Activated naive CD8-positive, alpha-beta T cell (primary cell): ENCODE measurements at regions not wholly inside any gene's neighbourhood (a gene's known extent, or its start where the extent isn't known, plus 50 kb on each side); places are given as distances from the start of the nearest gene placed in this dataset.
"Not testable (repeated sequence)": the region's sequence is repeated elsewhere in the genome, so short reads cannot be mapped to it uniquely, and the experiment has no call there.

Experiments used
- H3K27ac Mint-ChIP-seq: one replicate; pipeline ENCODE4 v1.8.0; 2021; ENCODE audit warnings: mixed read lengths
- H3K27me3 Mint-ChIP-seq: one replicate; pipeline ENCODE4 v1.8.0; 2021; ENCODE audit warnings: mixed read lengths
- H3K36me3 Mint-ChIP-seq: one replicate; pipeline ENCODE4 v1.8.0; 2021; ENCODE audit warnings: mixed read lengths
- H3K4me1 Mint-ChIP-seq: one replicate; pipeline ENCODE4 v1.8.0; 2021; ENCODE audit warnings: low read depth, mixed read lengths
- H3K4me3 Mint-ChIP-seq: one replicate; pipeline ENCODE4 v1.8.0; 2021; ENCODE audit warnings: mild to moderate bottlenecking, mixed read lengths
- H3K9me3 Mint-ChIP-seq: one replicate; pipeline ENCODE4 v1.8.0; 2021; ENCODE audit warnings: low read depth, mixed read lengths

DNA sequence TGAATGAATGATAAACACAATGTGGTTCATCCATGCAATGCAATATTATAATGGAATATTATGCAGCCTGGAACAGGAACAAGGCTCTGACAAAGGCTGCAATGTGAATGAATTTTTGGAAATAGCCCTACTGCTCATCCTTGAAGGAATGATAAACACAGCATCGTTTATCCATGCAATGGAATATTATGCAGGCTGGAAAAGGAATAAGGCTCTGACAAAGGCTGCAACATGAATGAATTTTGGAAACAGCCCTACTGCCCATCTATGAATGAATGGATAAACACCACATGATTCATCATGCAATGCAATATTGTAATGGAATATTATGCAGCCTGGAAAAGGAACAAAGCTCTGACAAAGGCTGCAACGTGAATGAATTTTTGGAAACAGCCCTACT is 159.4 kb downstream of the CRLF2 start:
- no peaks in the 10 kb centered on the region for H3K4me1 Mint-ChIP-seq
- no peak overlapping the region for H3K27ac Mint-ChIP-seq
- H3K36me3 Mint-ChIP-seq = no peaks in the 10 kb centered on the region
- no peak overlapping the region for H3K4me3 Mint-ChIP-seq
- H3K27me3 Mint-ChIP-seq = no peaks in the 10 kb centered on the region
- no peaks in the 10 kb centered on the region for H3K9me3 Mint-ChIP-seq

DNA sequence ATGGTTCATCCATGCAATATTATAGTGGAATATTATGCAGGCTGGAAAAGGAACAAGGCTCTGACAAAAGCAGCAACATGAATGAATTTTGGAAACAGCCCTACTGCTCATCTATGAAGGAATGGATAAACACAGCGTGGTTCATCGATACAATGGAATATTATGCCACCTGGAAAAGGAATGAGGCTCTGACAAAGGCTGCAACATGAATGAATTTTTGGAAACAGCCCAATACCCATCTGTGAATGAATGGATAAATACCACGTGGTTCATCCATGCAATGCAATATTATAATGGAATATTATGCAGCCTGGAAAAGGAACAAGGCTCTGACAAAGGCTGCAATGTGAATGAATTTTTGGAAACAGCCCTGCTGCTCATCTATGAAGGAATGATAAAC is 160.4 kb downstream of the CRLF2 start:
- Mint-ChIP-seq H3K4me3 (no peak overlapping the region), H3K4me1 (no peaks in the 10 kb centered on the region), H3K36me3 (peaks cover 2% of the 10 kb centered on the region), H3K27ac (no peak overlapping the region), H3K27me3 (peaks cover 2% of the 10 kb centered on the region), H3K9me3 (no peaks in the 10 kb centered on the region)

DNA sequence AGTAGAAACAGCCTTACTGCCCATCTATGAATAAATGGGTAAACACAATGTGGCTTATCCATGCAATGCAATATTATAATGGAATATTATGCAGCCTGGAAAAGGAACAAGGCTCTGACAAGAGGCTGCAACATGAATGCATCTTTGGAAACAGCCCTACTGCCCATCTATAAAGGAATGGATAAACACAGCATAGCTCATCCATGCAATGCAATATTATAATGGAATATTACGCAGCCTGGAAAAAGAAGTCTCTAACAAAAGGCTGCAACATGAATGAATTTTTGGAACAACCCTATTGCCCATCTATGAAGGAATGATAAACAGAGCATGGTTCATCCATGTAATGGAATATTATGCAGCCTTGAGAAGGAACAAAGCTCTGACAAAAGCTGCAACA is 161.0 kb downstream of the CRLF2 start:
- no peak overlapping the region for H3K4me3 Mint-ChIP-seq
- no peak overlapping the region for H3K27ac Mint-ChIP-seq
- peaks cover 2% of the 10 kb centered on the region for H3K36me3 Mint-ChIP-seq
- H3K27me3 Mint-ChIP-seq = peaks cover 2% of the 10 kb centered on the region
- H3K9me3 Mint-ChIP-seq = no peaks in the 10 kb centered on the region
- H3K4me1 Mint-ChIP-seq = no peaks in the 10 kb centered on the region

DNA sequence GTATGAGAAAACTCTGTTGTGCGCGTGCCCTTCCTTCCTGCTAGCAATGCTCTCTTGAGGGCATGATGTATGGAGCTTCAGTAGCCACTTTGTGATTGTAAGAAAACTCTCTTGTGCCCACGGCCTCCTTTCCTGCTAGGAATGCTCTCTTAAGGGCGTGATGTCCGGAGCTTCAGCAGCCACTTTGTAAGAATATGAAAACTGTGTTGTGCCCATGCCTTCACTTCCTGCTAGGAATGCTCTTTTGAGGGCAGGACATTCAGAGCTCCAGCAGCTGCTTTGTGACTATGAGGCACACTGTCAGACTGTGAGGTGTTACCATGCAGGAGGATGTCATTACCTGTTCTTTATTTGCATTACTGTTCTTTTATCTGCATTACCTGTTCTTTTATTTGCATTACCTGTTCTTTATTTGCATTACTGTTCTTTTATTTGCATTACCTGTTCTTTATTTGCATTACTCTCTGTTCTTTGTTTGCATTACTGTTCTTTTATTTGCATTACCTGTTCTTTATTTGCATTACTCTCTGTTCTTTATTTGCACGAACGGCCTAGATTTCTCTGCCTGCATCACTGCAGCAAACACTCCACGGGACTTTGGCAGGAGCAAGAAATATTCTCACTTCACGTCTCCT is 166.7 kb downstream of the CRLF2 start:
- Mint-ChIP-seq H3K9me3 (peaks cover 8% of the 10 kb centered on the region), H3K27ac (no peak overlapping the region), H3K27me3 (peaks cover 2% of the 10 kb centered on the region), H3K36me3 (peaks cover 2% of the 10 kb centered on the region), H3K4me3 (no peak overlapping the region), H3K4me1 (no peaks in the 10 kb centered on the region)

DNA sequence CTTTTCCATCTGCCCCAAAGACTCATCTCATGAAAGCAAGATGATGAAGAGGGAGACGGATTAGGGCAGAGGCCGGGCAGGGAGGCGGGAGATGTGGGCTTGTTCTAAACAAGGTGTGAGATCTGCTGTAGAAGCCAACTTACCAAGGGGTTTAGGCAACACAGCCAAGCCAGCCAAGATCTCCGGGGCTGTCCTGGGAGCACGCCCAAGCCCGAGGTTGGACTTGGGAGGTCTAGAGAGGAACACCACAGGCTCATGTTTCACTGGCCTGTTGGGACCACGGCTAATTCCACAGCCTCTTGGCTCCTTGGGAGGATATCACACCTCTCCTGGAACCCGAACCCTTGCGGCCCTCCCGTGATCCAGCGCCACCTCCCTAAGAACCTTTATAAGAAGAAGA is 171.4 kb downstream of the CRLF2 start:
- Mint-ChIP-seq H3K4me1 (no peaks in the 10 kb centered on the region), H3K4me3 (no peak overlapping the region), H3K27me3 (no peaks in the 10 kb centered on the region), H3K9me3 (peaks cover 6% of the 10 kb centered on the region), H3K27ac (no peak overlapping the region), H3K36me3 (no peaks in the 10 kb centered on the region)

DNA sequence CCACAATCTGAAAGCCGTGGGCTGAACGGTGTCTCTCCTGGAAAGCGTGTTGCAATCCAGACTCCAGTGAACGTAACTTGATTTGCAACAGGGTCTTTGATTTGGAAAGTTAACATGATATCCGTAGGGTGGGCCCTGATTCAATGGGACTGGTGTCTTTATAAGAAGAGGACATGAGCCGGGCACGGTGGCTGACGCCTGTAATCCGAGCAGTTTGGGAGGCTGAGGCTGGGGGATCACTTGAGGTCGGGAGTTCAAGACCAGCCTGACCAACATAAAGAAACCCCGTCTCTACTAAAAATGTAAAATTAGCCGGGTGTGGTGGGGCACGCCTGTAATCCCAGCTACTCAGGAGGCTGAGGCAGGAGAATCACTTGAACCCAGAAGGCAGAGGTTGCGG is 176.5 kb downstream of the CRLF2 start:
- not testable (repeated sequence) for H3K27me3 Mint-ChIP-seq, H3K9me3 Mint-ChIP-seq, H3K36me3 Mint-ChIP-seq, H3K4me1 Mint-ChIP-seq, H3K27ac Mint-ChIP-seq, H3K4me3 Mint-ChIP-seq

DNA sequence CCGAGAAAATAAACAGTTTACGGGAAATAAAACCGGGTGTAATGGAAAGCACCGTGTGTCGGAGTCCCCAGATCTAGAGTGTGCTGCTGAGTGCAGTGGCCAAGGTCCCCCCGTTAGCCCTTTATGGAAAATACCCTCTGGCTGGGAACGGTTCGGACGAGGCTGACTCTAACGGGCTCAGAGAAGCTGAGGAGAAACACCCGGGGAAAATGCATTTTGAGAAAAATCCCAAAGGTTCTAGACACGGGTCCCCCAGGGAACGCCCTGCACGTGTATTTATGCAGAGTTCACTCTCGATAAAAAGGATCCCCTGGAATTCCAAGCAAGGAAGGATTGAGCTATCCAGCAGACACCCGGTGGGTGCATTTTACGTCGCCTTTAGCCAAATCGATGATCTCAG is 177.2 kb downstream of the CRLF2 start:
- Mint-ChIP-seq H3K4me1 (no peaks in the 10 kb centered on the region), H3K9me3 (no peaks in the 10 kb centered on the region), H3K36me3 (no peaks in the 10 kb centered on the region), H3K27ac (no peak overlapping the region), H3K4me3 (no peak overlapping the region), H3K27me3 (no peaks in the 10 kb centered on the region)

DNA sequence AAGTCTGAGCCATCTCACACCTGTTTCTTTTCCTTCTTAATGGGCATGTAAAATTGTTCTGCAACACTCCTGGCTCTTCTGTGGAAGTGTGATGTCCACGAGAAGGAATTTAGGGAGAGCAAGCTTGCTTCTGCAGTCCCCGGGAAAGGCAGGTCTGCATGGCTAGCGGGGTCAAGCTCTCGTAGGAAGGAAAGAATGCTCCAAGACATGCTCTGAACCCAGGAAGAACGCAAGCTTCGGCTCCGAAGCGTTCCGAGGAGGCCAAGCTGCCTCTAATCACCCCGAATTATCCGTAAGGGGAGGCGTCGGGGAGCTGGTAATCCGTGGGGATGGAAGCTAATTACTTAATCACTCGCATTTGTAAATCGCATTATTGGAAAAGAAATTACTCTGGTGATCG is 177.7 kb downstream of the CRLF2 start:
- H3K36me3 Mint-ChIP-seq = no peaks in the 10 kb centered on the region
- H3K9me3 Mint-ChIP-seq = no peaks in the 10 kb centered on the region
- no peak overlapping the region for H3K27ac Mint-ChIP-seq
- no peaks in the 10 kb centered on the region for H3K4me1 Mint-ChIP-seq
- no peak overlapping the region for H3K4me3 Mint-ChIP-seq
- H3K27me3 Mint-ChIP-seq = no peaks in the 10 kb centered on the region

DNA sequence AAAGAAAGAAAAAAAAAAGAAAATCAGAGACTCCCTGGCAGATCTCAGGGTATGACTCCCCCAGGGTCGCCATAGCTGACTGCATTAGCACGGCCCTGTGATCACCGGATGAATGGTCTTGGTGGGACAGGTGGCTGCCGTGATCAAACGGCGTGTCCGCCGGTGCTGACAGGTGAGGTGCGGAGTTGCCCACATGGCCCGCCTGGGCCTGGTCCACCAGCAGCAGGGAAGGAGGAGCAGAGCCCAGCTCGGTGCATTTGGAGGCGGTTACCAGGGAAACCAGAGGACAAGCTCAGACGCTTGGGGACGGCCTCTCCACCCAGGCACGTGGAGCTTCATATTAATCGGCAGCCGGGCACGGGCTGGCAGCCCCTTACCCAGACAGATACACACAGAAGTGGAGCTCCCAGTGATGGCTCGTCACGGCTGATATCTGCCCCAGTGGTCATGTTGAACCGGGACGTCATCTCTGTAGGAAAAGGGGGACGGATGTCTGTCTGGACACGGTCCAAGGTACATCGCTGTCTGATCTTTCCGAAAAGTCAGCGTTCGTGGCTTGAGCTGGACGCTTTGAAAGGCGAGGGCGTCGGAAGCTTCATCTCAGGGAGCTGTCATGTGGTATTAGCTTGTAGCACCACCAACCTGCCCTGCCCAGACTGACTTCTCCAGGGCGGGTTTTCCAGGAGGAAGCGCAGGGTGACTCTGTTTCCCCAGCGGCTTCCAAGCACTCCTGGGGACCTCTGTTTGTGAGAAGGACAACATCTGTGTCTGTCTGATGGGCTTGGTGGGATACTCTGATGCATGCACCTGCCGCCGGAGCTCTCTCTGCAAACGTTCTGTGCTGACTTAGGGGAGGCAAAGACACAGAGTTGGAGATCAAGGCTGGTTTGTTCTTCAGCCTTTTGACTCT is 180.7 kb downstream of the CRLF2 start:
- Mint-ChIP-seq H3K27ac (no peak overlapping the region), H3K36me3 (no peaks in the 10 kb centered on the region), H3K9me3 (no peaks in the 10 kb centered on the region), H3K4me3 (no peak overlapping the region), H3K4me1 (peaks cover 15% of the 10 kb centered on the region), H3K27me3 (no peaks in the 10 kb centered on the region)

DNA sequence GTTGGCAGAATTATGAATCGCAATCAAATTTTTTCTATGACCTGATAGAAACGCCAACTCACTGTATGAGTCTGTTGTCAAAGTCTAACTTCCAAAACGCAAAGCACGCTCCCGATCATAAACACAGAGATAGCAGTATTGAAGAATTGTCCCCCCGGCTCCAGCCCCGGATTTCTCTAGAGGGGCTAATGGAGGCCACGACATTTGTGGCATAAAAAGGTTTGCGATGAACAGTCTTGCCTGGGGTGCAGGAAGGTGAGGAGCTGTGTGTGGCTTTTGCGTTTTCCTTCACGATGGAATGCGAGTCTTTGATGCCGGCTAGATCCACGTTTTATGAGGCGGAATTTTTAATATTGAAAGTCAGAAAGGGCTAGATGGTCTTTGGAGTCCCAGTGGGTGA is 183.0 kb downstream of the CRLF2 start:
- Mint-ChIP-seq H3K4me1 (peaks cover 22% of the 10 kb centered on the region), H3K27ac (no peak overlapping the region), H3K27me3 (no peaks in the 10 kb centered on the region), H3K36me3 (no peaks in the 10 kb centered on the region), H3K9me3 (no peaks in the 10 kb centered on the region), H3K4me3 (no peak overlapping the region)

DNA sequence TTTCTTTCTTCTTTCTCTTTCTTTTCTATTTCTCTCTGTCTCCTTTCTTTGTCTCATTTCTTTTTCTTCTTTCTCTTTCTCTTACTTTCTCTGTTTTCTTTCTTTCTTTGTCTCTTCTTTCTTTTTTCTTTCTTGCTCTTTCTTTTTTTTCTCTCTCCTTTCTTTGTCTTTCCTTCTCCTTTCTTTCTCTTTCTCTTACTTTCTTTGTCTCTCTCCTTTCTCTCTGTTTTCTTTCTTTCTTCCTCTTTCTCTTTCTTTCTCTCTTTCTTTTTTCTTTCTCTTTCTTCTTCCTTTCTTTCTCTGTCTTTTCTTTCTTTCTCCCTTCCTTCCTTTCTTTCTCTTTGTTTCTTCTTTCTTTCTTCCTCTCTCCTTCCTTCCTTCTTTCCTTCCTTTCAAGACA is 184.8 kb downstream of the CRLF2 start:
- peak overlapping the region; percentile 22 for H3K27ac Mint-ChIP-seq
- no peaks in the 10 kb centered on the region for H3K36me3 Mint-ChIP-seq
- H3K27me3 Mint-ChIP-seq = no peaks in the 10 kb centered on the region
- peaks cover 22% of the 10 kb centered on the region for H3K4me1 Mint-ChIP-seq
- no peaks in the 10 kb centered on the region for H3K9me3 Mint-ChIP-seq
- H3K4me3 Mint-ChIP-seq = peak overlapping the region; percentile 81

DNA sequence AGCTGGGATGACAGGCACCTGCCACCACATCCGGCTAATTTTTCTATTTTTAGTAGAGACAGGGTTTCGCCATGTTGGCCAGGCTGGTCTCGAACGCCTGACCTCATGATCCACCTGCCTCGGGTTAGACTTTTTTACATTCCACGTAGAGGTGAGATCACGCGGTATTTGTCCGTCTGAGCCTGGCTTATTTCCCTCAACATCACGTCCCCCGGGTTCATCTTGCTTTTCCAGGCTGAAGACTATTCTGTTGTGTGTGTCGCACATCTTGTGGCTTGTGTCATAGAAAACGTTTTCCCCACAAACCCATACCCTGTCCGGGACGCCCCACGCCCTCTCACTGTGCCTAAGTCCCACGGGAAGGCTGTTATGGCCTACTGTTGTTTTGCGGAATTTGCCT is 185.3 kb downstream of the CRLF2 start:
- peak overlapping the region; percentile 81 for H3K4me3 Mint-ChIP-seq
- no peaks in the 10 kb centered on the region for H3K27me3 Mint-ChIP-seq
- H3K27ac Mint-ChIP-seq = peak overlapping the region; percentile 22
- H3K36me3 Mint-ChIP-seq = no peaks in the 10 kb centered on the region
- no peaks in the 10 kb centered on the region for H3K9me3 Mint-ChIP-seq
- H3K4me1 Mint-ChIP-seq = peaks cover 22% of the 10 kb centered on the region

DNA sequence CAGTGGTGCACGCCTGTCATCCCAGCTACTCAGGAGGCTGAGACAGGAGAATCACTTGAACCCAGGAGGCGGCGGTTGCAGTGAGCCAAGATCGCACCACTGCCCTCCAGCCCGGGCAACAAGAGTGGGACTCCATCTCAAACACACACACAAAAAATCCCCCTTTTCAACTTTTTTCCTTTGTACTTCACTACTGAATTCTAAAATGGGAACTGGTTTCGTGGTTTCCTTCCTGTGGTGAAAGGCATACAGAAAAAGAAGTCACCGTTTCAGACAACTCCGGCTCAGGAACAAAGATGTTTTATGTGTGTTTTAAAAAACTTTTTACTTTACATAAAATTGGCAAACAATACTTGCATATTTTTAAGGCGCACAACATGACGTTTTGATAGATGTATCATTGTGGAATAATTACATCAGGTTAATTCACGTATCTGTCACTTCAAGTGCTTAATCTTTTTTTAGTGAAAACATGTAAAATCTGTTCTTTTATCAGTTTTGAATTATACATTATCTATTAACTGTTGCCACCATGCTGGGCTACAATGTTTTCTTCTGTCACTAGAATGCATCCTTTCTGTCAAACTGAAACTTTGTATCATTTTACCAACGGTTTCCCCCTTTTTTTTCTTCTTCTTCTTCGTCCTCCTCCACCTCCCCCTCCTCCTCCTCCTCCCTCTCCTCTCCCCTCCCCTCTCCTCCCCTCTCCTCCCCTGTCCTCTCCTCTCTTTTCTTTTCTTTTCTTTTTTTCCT is 186.0 kb downstream of the CRLF2 start:
- Mint-ChIP-seq H3K27ac (peak overlapping the region; percentile 22), H3K9me3 (no peaks in the 10 kb centered on the region), H3K4me1 (peaks cover 22% of the 10 kb centered on the region), H3K4me3 (peak overlapping the region; percentile 81), H3K36me3 (no peaks in the 10 kb centered on the region), H3K27me3 (no peaks in the 10 kb centered on the region)

DNA sequence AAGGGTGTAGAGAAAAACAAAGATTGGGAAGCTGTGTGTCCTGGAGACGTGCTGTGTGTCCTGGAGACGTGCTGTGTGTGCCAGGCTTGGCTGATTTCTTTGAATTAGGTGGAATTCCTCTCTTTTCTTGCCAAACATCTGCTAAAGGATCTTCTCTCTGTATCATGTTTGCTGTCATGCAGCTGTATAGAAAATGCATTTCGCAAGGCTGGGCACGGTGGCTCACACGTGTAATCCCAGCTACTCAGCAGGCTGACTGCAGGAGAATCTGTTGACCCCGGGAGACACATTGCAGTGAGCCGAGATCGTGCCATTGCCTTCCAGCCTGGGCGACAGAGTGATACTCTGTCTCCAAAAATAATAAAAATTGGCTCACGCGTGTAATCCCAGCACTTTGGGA is 187.0 kb downstream of the CRLF2 start:
- no peak overlapping the region for H3K27ac Mint-ChIP-seq
- no peaks in the 10 kb centered on the region for H3K36me3 Mint-ChIP-seq
- peaks cover 22% of the 10 kb centered on the region for H3K4me1 Mint-ChIP-seq
- no peaks in the 10 kb centered on the region for H3K9me3 Mint-ChIP-seq
- peak overlapping the region; percentile 13 for H3K4me3 Mint-ChIP-seq
- H3K27me3 Mint-ChIP-seq = no peaks in the 10 kb centered on the region

DNA sequence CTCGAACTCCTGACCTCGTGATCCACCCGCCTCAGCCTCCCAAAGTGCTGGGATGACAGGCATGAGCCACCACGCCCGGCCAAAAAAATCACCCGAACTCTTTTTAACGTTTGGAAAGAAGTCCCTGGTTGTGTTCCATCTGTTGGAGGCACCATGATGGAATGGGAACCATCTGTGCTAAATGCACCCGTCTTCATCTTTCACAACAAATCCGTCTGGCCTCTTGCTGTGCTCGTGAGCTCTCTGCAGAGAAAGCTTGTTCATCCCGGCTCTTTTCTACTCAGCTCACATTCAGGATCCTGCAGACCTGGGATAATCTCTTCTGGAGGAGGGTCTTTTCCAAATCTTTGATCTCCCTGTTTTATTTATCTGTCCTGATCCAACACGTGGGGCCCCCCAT is 188.8 kb downstream of the CRLF2 start:
- Mint-ChIP-seq H3K27me3 (no peaks in the 10 kb centered on the region), H3K9me3 (no peaks in the 10 kb centered on the region), H3K27ac (no peak overlapping the region), H3K4me3 (no peak overlapping the region), H3K36me3 (no peaks in the 10 kb centered on the region), H3K4me1 (peaks cover 22% of the 10 kb centered on the region)
